ENCODE measurements at regions not wholly inside any gene's neighbourhood (a gene's known extent, or its start where the extent isn't known, plus 50 kb on each side); places are given as distances from the start of the nearest gene placed in this dataset.
"Not testable (repeated sequence)": the region's sequence is repeated elsewhere in the genome, so short reads cannot be mapped to it uniquely, and the experiment has no call there.

DNA sequence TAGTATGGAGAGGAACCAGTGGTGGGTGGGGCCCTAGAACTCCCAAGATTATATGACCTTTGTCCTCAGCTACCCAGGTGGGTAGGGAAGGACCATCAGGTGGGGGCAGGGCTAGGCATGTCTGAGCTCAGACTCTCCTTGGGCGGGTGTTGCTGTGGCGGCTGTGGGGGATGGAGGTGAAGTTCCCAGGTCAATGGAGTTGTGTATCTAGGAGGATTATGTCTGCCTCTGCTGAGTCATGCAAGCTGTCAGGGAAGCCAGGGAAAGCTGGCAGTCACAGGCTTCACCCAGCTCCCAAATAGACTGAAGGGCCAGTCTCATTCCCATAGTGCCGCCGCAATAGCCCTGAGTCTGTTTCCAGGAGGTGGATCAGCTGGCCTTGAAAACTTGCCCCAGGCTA lies 139.7 kb upstream of the CFAP20DC start:
- no peaks in the 10 kb centered on the region for H3K4me1 Mint-ChIP-seq
- no peaks in the 10 kb centered on the region for H3K27me3 Mint-ChIP-seq
- no peak overlapping the region for H3K27ac Mint-ChIP-seq
- H3K36me3 Mint-ChIP-seq: no peaks in the 10 kb centered on the region
- no peak overlapping the region for H3K4me3 Mint-ChIP-seq
- no peaks in the 10 kb centered on the region for H3K9me3 Mint-ChIP-seq

DNA sequence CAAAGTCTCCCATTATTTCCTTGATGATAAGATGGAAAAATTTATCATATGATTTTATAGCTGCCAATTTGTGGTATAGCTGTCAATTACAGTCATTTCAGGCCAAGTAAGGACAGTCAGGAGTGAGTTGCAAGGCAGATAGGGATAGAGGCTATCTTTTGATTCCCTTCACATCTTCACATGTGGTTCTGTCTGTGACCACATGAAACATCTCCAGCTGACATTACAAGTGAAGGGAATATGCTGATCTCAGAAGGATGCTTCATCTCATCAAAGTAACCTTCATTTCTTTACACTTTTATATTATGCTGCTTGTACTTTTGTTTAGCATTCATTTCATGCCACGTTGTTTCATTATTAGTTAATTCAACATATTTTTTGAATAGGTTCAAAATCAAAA lies 136.9 kb upstream of the CFAP20DC start:
- H3K4me3 Mint-ChIP-seq: no peak overlapping the region
- H3K9me3 Mint-ChIP-seq: peaks cover 0 to 2% (median 0%) of the 10 kb centered on the region in 3 donors
- no peaks in the 10 kb centered on the region for H3K36me3 Mint-ChIP-seq
- no peaks in the 10 kb centered on the region for H3K4me1 Mint-ChIP-seq
- H3K27ac Mint-ChIP-seq: no peak overlapping the region
- H3K27me3 Mint-ChIP-seq: no peaks in the 10 kb centered on the region

DNA sequence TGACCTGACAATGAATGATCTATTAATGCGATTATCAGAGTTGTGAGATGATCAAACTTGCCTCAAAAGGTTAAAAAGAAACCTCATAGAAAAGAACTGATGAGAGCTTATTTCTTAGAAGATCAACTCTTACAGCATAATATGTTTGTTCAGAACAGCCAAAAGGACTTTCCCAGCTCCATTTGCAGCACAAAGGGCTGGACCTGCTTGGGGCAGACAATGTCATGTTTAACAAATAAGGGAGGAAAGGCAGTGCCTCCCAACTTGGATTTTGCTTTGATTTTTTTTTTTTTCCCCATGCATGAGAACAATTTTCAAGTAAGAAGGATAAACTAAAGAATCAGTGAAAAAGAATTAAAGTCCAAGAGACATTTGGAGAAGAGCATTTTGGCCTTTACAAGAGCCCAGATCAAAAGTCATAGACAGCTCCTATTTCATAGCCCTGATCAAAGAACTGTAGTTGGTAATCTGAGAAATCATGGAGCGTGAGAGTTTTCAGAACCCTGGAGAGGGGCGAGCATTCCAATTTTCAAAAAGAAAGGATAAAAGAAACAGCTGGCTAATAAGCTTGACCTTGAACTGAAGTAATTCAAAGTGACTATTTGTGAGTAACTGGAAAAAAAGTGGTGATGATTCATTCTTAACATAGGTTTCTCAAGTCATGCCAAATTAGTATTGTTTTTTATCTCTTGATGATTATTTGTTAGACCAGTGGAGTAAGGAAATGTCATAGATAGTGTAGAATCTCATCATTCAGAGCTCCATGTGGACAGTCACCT lies 136.0 kb upstream of the CFAP20DC start:
- Mint-ChIP-seq H3K27ac (no peak overlapping the region), H3K4me3 (no peak overlapping the region), H3K9me3 (peaks cover 0 to 2% (median 0%) of the 10 kb centered on the region in 3 donors), H3K36me3 (no peaks in the 10 kb centered on the region), H3K4me1 (no peaks in the 10 kb centered on the region), H3K27me3 (no peaks in the 10 kb centered on the region)

DNA sequence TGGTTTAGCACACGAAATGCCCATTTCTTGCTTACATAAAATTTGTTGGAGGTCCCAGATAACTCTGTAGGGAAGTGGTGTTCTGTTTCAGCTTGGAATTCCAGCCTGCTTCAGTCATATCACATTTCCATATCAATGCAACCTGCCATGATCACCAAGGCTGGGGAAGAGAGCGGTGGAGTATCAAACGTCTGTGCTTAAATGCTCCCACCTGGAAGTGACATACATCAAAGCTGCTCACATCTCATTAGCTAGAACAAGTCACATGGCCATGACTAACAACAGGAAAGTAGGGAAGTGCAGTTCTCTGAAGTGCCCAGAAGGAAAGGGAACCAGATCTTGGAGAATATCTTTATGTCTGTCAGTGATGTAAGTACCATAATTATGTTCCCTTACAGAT lies 130.2 kb upstream of the CFAP20DC start:
- no peak overlapping the region for H3K27ac Mint-ChIP-seq
- no peak overlapping the region for H3K4me3 Mint-ChIP-seq
- peaks cover 2% of the 10 kb centered on the region for H3K27me3 Mint-ChIP-seq
- no peaks in the 10 kb centered on the region for H3K36me3 Mint-ChIP-seq
- H3K9me3 Mint-ChIP-seq: peaks cover 0 to 5% (median 0%) of the 10 kb centered on the region in 3 donors
- no peaks in the 10 kb centered on the region for H3K4me1 Mint-ChIP-seq

DNA sequence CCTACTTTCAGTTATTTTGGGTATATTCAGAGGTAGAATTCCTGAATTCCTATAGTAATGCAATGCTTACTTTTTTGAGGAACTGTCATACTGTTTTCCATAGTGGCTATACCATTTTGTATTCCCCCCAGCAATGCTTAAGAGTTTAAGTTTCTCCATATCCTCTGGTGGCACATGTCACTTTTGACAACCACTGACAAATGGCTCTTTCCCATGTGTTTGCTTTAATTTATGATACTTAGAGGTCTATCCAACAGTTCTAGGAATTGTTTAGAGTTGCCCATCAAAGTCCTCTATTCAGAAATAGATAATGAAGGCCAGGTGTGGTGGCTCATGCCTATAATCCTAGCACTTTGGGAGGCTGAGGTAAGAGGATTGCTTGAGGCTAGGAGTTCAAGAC lies 128.9 kb upstream of the CFAP20DC start:
- Mint-ChIP-seq H3K36me3 (no peaks in the 10 kb centered on the region), H3K4me1 (no peaks in the 10 kb centered on the region), H3K27ac (no peak overlapping the region), H3K9me3 (peaks cover 0 to 5% (median 0%) of the 10 kb centered on the region in 3 donors), H3K4me3 (no peak overlapping the region), H3K27me3 (peaks cover 2% of the 10 kb centered on the region)

DNA sequence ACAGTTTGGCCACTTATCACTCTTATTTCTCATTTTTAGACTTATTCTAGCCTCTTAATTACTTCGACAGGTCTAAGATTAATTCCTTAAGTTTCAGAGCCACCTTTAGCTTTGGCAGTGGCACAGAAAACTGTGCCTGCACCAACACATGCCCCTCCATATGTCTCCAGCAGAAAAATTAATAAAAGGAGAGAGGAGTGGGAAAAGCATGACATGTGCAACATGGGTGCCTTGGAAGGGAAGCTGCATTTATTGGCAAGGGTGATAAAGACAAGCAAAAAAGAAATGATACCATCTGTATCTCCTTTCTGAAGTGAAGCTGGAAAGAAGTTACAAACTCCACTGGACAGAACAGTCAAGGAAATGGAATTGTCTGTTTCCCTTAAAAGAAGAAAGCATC lies 121.7 kb upstream of the CFAP20DC start:
- Mint-ChIP-seq H3K27ac (no peak overlapping the region), H3K9me3 (peaks cover 3 to 5% (median 5%) of the 10 kb centered on the region in 3 donors), H3K36me3 (no peaks in the 10 kb centered on the region), H3K4me1 (no peaks in the 10 kb centered on the region), H3K4me3 (no peak overlapping the region), H3K27me3 (no peaks in the 10 kb centered on the region)

DNA sequence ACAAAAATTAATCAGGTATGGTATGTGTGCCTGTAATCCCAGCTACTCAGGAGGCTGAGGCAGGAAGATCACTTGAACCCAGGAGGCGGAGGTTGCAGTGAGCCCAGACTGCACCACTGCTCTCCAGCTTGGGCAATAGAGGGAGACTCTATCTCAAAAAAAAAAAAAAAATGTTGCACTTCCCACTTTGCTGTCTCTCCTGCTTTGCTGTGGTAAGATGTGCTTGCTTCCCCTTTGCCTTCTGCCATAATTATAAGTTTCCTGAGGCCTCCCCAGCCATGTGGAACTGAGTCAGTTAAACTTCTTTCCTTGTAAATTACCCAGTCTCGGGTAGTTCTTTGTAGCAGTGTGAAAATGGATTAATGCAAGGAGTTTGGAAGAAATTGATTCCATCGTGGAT lies 120.3 kb upstream of the CFAP20DC start:
- H3K36me3 Mint-ChIP-seq, H3K27ac Mint-ChIP-seq, H3K4me3 Mint-ChIP-seq, H3K27me3 Mint-ChIP-seq, H3K9me3 Mint-ChIP-seq, H3K4me1 Mint-ChIP-seq: not testable (repeated sequence)

DNA sequence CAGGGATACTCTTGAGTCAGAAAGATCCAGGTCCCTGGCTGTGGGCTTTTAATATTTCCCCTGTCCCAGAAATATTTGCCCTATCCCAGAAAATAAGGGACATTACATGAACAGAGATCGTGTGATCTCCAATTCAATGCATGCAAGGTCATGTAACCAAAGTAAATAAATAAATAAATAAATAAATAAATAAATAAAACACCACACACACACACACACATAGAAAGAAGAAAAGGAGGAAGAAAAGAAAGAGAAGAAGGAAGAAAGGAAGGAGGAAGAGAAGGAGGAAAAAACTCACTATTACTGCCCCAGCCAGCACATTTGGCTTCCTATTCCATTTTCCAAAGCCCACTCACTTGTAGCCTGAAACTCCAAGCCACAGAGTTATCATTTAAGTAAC lies 117.9 kb upstream of the CFAP20DC start:
- H3K9me3 Mint-ChIP-seq: peaks cover 3 to 5% (median 5%) of the 10 kb centered on the region in 3 donors
- no peaks in the 10 kb centered on the region for H3K4me1 Mint-ChIP-seq
- no peaks in the 10 kb centered on the region for H3K27me3 Mint-ChIP-seq
- no peaks in the 10 kb centered on the region for H3K36me3 Mint-ChIP-seq
- H3K27ac Mint-ChIP-seq: no peak overlapping the region
- H3K4me3 Mint-ChIP-seq: no peak overlapping the region

DNA sequence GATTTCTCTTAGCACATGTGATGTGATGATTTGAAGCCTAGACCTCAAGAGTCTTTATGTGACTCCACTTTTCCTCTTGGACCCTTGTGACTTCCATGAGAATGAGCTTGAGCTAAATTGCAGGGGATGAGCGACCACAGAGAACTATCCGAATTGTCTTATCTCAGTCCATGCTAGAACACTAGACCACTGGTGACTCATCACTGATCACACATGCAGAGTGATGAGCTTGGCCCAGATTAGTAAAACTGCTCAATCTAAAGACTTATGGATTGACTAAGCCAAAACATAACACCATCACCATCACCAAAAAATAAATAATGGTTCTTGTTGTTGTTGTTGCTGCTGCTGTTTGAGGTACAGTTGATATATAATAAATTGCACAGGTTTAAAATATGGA lies 114.1 kb upstream of the CFAP20DC start:
- Mint-ChIP-seq H3K27me3 (peaks cover 1% of the 10 kb centered on the region), H3K36me3 (no peaks in the 10 kb centered on the region), H3K4me3 (no peak overlapping the region)

DNA sequence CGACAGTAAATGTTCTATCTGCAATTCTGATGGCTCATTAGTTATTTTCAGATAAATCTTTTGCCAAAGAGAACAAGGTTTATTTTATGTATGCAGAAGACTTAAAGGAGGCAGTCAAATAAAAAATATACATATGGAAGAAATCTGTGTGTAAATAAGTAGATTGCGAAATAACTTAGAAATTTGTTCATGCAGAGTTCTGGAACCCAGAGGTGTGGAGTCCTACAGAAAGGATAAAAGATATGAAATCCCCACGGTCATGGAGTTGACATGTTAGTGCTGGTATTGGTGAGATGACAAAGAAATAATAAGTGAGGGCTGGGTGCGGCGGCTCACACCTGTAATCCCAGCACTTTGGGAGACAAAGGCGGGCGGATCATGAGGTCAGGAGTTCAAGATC lies 111.2 kb upstream of the CFAP20DC start:
- H3K27me3 Mint-ChIP-seq: peaks cover 1% of the 10 kb centered on the region
- no peak overlapping the region for H3K27ac Mint-ChIP-seq
- H3K4me1 Mint-ChIP-seq: no peaks in the 10 kb centered on the region
- H3K9me3 Mint-ChIP-seq: no peaks in the 10 kb centered on the region
- no peaks in the 10 kb centered on the region for H3K36me3 Mint-ChIP-seq
- no peak overlapping the region for H3K4me3 Mint-ChIP-seq

More for the DNA sequence above, 114.1 kb upstream of the CFAP20DC start:
- no peaks in the 10 kb centered on the region for H3K4me1 Mint-ChIP-seq
- no peak overlapping the region for H3K27ac Mint-ChIP-seq
- peaks cover 0 to 5% (median 0%) of the 10 kb centered on the region in 3 donors for H3K9me3 Mint-ChIP-seq

DNA sequence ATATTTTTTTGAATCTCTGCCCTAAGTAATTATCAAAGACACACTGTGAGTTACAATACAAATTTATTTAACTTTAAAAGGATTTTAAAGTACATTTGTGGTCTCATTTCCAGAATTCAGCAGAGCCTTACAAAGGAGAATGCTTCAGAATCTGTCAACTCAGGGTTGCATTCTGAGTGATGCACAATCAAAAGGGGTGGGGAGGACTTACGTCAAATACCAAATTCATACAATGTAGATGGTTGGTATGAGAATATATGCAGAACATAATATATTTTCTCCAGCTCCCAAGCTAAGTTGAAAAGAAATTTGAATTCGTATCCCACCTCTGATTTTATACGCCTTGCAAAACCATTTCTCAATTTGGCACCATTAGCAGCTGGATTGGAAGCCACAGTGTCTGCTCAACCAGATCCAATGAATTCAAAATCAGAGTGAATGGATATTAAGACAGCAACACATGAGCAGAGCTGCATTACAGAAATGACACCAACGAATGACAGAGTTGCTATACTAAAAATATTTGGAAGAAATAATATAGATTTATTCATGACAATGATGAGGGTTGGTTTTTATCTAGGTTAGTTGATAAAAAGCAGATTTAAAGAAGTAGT lies 110.4 kb upstream of the CFAP20DC start:
- Mint-ChIP-seq H3K27me3 (peaks cover 1% of the 10 kb centered on the region), H3K4me1 (no peaks in the 10 kb centered on the region), H3K4me3 (no peak overlapping the region), H3K27ac (no peak overlapping the region), H3K36me3 (no peaks in the 10 kb centered on the region), H3K9me3 (no peaks in the 10 kb centered on the region)

DNA sequence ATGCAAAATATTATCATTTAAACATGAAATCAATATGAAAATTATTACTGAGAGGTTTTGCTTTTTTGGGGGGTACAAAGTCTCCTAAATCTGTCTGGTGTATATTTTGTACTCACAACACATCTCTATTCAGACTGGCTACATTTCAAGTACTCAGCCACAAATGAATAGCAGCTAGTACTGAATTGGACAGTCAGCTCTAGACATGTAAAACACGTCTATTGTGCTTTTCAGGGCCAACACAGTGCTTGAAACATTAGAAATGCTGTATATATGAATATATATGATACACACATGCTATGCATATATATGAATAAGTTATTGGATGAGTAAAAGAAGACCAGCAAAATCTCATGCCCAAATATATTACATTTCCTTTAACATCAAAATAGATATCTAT lies 103.8 kb upstream of the CFAP20DC start:
- Mint-ChIP-seq H3K27me3 (peaks cover 2% of the 10 kb centered on the region), H3K4me3 (no peak overlapping the region), H3K9me3 (peaks cover 0 to 17% (median 8%) of the 10 kb centered on the region in 3 donors), H3K36me3 (no peaks in the 10 kb centered on the region), H3K27ac (no peak overlapping the region), H3K4me1 (no peaks in the 10 kb centered on the region)

DNA sequence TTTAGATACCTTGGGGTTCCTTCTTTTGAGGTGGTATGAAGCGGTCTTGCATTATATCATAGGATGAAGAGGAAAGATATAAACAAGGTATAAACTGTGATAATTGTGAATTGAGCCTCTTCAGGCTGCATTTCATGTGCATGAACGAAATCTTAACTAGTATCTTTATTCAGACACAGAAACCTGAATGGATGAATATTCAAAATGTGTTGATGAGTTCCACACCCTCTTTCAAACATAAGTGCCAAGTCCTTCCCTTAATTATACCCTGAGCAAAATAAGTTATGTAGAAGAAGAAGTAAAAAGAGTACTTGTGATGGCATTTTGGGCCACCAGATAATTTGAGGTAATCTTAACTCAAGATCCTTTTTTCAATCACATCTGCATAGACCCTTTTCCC lies 103.1 kb upstream of the CFAP20DC start:
- Mint-ChIP-seq H3K36me3 (no peaks in the 10 kb centered on the region), H3K9me3 (peaks cover 2 to 21% (median 10%) of the 10 kb centered on the region in 3 donors), H3K27me3 (peaks cover 2% of the 10 kb centered on the region), H3K4me3 (no peak overlapping the region), H3K27ac (no peak overlapping the region), H3K4me1 (no peaks in the 10 kb centered on the region)

DNA sequence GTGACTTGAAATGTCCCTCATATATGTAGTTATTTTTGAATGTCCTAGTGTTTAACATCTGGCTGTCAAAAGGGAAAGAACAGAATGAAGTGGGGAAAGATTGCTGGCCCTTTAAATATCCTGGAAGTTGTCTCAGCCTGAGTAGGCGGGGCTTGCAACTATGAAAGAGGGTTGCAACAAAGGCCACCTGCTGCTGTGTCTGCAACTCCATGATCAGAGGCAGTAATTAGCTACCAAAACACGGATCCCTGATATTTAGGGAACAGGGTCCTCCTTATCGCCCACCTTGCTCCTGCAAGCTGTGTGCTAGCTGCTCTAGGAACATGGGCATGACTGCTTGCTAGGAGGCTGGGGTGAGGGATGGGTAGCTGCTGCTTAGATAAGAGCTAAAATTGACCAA lies 100.2 kb upstream of the CFAP20DC start:
- peaks cover 2 to 28% (median 14%) of the 10 kb centered on the region in 3 donors for H3K9me3 Mint-ChIP-seq
- H3K4me3 Mint-ChIP-seq: no peak overlapping the region
- H3K36me3 Mint-ChIP-seq: no peaks in the 10 kb centered on the region
- no peak overlapping the region for H3K27ac Mint-ChIP-seq
- peaks cover 3% of the 10 kb centered on the region for H3K27me3 Mint-ChIP-seq
- no peaks in the 10 kb centered on the region for H3K4me1 Mint-ChIP-seq

DNA sequence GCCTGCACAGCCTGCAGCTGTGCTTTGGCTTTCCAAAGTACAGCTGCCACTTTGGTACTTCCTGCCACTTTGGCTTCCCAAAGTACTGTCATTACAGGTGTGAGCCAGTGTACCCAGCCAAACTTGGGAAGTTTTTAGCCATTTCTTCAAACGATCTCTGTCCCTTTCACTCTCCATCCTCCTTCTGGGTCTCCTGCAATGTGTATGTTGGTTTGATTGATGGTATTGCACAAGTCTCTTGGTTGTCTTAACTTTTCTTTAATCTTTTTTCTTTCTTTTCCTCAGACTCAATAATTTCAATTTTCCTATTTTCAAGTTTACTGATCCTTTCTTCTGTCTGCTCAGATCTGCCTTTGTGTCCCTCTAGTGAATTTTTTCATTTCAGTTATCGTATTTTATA lies 99.3 kb upstream of the CFAP20DC start:
- peaks cover 2 to 28% (median 14%) of the 10 kb centered on the region in 3 donors for H3K9me3 Mint-ChIP-seq
- no peak overlapping the region for H3K4me3 Mint-ChIP-seq
- H3K27me3 Mint-ChIP-seq: peaks cover 3% of the 10 kb centered on the region
- no peak overlapping the region for H3K27ac Mint-ChIP-seq
- no peaks in the 10 kb centered on the region for H3K4me1 Mint-ChIP-seq
- H3K36me3 Mint-ChIP-seq: no peaks in the 10 kb centered on the region

DNA sequence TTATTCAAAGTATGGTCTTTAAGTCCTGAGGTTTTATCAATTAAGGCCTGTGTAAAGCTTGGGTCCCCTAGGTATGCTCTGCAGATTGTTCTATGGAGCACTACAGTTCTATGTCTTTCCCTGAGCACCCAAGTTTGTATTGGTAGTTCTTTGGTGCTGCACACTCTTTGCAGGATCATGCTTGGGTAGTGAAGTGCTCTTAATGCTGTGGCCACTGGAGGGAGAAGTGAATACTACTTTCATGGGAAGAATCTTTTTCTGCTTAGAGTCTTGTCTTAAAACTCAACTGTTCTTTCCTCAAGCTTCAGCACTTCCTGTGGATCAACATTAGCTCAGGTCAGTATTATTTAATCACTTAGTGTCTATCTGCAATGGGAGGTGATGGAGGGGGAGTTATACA lies 93.6 kb upstream of the CFAP20DC start:
- Mint-ChIP-seq H3K27ac (no peak overlapping the region), H3K27me3 (peaks cover 1% of the 10 kb centered on the region), H3K36me3 (no peaks in the 10 kb centered on the region), H3K4me3 (no peak overlapping the region), H3K4me1 (peaks cover 0 to 1% (median 0%) of the 10 kb centered on the region in 3 donors), H3K9me3 (peaks cover under 1 to 9% (median 4%) of the 10 kb centered on the region in 3 donors)
